ENCODE measurements at regions not wholly inside any gene's neighbourhood (a gene's known extent, or its start where the extent isn't known, plus 50 kb on each side); places are given as distances from the start of the nearest gene placed in this dataset.

GRCh38 chr6:14731611-14732010 is 514.3 kb upstream of the JARID2 start:
- 48 to 78% (median 78%) methylated on average over 1 of the region's 1 CpG for WGBS, 3 donors
- Histone ChIP-seq H3K27ac (no peak overlapping the region), H3K9me3 (no peaks in the 10 kb centered on the region), H3K4me1 (ENCODE audit: insufficient read depth) (no peaks in the 10 kb centered on the region), H3K27me3 (no peaks in the 10 kb centered on the region), H3K36me3 (no peaks in the 10 kb centered on the region), H3K4me3 (no peak overlapping the region)
- no peak for DNase-seq
- intact Hi-C loops (cut with DNase I), result no loop called here
- TF ChIP-seq EP300 (IDR thresholded peaks at IDR 0.05) (no peak), POLR2A (IDR thresholded peaks at IDR 0.05) (no peak)
- TF ChIP-seq, protein P1, sequence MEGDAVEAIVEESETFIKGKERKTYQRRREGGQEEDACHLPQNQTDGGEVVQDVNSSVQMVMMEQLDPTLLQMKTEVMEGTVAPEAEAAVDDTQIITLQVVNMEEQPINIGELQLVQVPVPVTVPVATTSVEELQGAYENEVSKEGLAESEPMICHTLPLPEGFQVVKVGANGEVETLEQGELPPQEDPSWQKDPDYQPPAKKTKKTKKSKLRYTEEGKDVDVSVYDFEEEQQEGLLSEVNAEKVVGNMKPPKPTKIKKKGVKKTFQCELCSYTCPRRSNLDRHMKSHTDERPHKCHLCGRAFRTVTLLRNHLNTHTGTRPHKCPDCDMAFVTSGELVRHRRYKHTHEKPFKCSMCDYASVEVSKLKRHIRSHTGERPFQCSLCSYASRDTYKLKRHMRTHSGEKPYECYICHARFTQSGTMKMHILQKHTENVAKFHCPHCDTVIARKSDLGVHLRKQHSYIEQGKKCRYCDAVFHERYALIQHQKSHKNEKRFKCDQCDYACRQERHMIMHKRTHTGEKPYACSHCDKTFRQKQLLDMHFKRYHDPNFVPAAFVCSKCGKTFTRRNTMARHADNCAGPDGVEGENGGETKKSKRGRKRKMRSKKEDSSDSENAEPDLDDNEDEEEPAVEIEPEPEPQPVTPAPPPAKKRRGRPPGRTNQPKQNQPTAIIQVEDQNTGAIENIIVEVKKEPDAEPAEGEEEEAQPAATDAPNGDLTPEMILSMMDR (IDR thresholded peaks at IDR 0.05), result no peak

DNA sequence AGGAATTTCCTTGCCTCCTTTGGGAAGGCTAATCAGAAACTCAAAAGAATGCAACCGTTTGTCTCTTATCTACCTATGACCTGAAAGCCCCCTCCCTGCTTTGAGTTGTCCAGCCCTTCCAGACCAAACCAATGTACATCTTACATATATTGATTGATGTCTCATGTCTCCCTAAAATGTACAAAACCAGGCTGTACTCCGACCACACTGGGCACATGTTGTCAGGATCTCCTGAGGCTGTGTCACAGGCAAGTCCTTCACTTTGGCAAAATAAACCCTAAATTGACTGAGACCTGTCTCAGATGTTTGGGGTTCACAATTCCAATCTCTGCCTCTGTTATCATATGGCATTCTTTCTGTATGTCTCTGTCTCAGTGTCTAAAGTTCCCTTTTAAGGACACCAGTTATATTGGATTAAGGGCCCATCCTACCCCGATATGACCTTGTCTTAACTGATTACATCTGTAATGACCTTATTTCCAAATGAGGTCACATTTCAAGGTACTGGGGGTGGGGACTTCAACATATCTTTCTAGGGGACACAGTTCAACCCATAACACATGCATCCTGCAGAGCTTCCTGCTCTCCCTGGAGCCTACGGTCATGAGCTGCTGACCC is 513.5 kb upstream of the JARID2 start:
- Histone ChIP-seq H3K36me3 (no peaks in the 10 kb centered on the region), H3K4me1 (ENCODE audit: insufficient read depth) (no peaks in the 10 kb centered on the region), H3K4me3 (no peak overlapping the region), H3K27ac (no peak overlapping the region), H3K27me3 (no peaks in the 10 kb centered on the region), H3K9me3 (no peaks in the 10 kb centered on the region)
- TF ChIP-seq, protein P1 (IDR thresholded peaks at IDR 0.05), result no peak
- no peak for TF ChIP-seq EP300 (IDR thresholded peaks at IDR 0.05)
- no peak for TF ChIP-seq POLR2A (IDR thresholded peaks at IDR 0.05)
- no peak for DNase-seq
- intact Hi-C loops (cut with DNase I), result no loop called here
- 70 to 77% (median 74%) methylated on average over 4 of the region's 4 CpGs for WGBS, 3 donors

DNA sequence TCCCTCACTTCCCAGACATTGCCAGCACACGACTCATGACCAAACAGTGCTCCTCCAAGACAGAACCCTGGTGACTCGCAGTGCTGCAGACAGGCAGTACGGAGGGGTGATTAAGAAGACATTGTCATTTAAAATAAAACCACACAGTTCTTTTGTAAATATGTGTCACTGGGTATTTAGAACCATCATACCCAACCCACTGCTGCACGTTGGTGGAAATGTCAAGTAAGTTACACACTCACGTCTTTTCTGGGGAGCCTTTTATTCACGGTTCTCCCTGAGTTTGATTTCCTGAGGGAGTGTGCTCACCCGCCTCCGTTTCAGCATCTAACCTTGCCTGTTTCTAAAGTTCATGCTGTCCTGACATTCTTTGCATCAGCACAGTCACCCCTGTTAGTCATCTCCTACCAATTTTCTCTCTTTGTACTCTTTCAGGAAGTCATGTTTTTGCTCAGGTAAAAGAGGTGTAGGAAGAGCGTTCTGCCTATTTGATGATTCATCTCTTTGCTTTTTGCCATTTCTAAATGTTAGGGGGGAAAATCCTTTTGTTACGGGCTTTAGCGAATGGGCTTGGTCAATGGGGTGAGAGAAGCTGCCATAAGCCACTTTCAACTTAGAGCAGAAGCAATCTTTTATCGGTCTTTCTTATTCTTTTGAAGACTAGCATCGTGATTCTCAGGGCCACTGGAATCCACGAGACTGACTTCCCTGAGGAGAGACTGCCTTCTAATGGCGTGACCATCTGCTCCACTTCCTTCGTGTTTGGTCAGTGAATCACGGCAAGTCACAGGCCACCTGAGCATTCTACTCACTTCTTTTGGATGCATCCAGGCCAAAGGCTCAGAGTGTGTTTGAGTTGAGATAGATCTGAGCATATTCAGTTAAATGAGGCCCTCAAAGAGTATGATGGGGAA is 512.8 kb upstream of the JARID2 start:
- TF ChIP-seq, protein P1 (IDR thresholded peaks at IDR 0.05), result no peak
- TF ChIP-seq POLR2A (IDR thresholded peaks at IDR 0.05), result no peak
- no peak for TF ChIP-seq EP300 (IDR thresholded peaks at IDR 0.05)
- no peak overlapping the region for H3K4me3 ChIP-seq
- 85 to 89% (median 87%) methylated on average over 17 of the region's 17 CpGs for WGBS, 3 donors
- DNase-seq, result no peak
- no peaks in the 10 kb centered on the region for H3K4me1 ChIP-seq (ENCODE audit: insufficient read depth)
- H3K9me3 ChIP-seq, result no peaks in the 10 kb centered on the region
- intact Hi-C loops (cut with DNase I), result no loop called here
- no peaks in the 10 kb centered on the region for H3K36me3 ChIP-seq
- H3K27ac ChIP-seq, result no peak overlapping the region
- no peaks in the 10 kb centered on the region for H3K27me3 ChIP-seq

DNA sequence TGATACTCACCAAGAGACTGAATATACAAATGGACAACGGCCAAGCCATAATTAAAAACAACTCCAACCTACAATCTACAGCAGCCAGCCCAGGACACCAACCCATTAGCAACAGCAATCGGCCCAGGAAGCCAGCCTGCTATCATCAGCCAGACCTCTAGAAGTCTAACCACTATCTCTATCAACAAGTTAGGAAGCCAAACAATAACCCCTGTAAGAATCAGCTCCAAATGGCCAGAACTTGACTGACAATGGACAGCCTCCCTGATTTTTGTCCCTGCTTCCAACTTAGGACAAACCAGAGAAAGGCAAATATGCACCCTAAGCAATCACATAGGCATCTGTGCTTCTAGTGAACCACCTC is 511.8 kb upstream of the JARID2 start:
- Histone ChIP-seq H3K4me1 (ENCODE audit: insufficient read depth) (no peaks in the 10 kb centered on the region), H3K27ac (no peak overlapping the region), H3K27me3 (no peaks in the 10 kb centered on the region), H3K9me3 (no peaks in the 10 kb centered on the region), H3K36me3 (no peaks in the 10 kb centered on the region), H3K4me3 (no peak overlapping the region)
- DNase-seq, result no peak
- 78 to 81% (median 80%) methylated on average over 2 of the region's 2 CpGs for WGBS, 3 donors
- no peak for TF ChIP-seq POLR2A (IDR thresholded peaks at IDR 0.05)
- TF ChIP-seq, protein P1 (IDR thresholded peaks at IDR 0.05), result no peak
- no peak for TF ChIP-seq EP300 (IDR thresholded peaks at IDR 0.05)
- intact Hi-C loops (cut with DNase I), result no loop called here
